ENCODE measurements at regions not wholly inside any gene's neighbourhood (a gene's known extent, or its start where the extent isn't known, plus 50 kb on each side); places are given as distances from the start of the nearest gene placed in this dataset.
"Not testable (repeated sequence)": the region's sequence is repeated elsewhere in the genome, so short reads cannot be mapped to it uniquely, and the experiment has no call there.

DNA sequence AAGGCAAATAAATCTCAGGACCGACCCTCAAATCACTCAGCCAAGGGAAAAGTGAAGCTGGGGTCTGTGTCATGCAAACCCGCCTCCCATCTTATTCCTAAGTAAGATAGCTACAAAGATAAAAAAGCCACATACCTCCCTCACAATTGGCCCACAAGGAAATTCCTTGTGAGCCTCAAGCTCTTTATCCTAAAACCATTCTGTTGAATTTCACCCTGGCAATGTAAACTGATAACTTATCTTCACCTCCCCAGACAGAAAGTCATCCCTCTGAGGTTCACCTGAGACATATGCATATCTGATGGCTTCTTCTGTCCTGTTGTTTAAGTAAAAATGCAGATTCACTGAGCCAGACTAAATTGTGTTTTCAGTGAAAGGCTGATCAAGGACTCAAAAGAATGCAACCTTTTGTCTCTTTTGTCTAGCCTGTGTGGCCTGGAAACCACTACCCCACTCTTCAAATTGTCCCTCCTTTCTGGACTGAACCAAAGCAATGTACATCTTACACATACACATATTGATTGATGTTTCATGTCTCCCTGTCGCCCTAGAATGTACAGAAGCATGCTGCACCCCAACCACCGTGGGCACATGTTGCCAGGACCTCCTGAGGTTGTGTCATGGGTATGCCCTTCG, 91.3 kb downstream of the MFAP3L start:
- no peak for DNase-seq (ENCODE audit: low spot score)

- DNase-seq (ENCODE audit: low spot score): no peak
Observed at GRCh38 chr4:169933531-169933930, 92.7 kb downstream of the MFAP3L start.

GRCh38 chr4:169931964-169932363, 94.2 kb downstream of the MFAP3L start:
- DNase-seq (ENCODE audit: low spot score): no peak

DNA sequence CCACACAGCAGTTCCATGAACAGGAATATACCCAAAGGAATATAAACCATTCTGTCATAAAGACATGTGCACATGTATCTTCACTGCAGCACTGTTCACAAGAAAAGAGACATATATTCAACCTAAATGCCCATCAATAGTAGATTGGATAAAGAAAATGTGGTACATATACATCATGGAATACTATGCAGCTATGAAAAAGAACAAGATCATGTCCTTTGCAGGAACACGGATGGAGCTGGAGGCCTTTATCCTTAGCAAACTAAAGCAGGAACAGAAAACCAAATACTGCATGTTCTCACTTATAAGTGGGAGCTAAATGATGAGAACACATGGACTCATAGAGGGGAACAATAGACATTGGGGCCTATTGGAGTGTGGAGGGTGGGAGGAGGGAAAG, 95.4 kb downstream of the MFAP3L start:
- not testable (repeated sequence) for DNase-seq (ENCODE audit: low spot score)

- DNase-seq (ENCODE audit: low spot score): no peak
Observed at GRCh38 chr4:169927280-169927679, 98.9 kb downstream of the MFAP3L start.

- no peak for DNase-seq (ENCODE audit: low spot score)
Observed at GRCh38 chr4:169925678-169926077, 100.5 kb downstream of the MFAP3L start.

DNA sequence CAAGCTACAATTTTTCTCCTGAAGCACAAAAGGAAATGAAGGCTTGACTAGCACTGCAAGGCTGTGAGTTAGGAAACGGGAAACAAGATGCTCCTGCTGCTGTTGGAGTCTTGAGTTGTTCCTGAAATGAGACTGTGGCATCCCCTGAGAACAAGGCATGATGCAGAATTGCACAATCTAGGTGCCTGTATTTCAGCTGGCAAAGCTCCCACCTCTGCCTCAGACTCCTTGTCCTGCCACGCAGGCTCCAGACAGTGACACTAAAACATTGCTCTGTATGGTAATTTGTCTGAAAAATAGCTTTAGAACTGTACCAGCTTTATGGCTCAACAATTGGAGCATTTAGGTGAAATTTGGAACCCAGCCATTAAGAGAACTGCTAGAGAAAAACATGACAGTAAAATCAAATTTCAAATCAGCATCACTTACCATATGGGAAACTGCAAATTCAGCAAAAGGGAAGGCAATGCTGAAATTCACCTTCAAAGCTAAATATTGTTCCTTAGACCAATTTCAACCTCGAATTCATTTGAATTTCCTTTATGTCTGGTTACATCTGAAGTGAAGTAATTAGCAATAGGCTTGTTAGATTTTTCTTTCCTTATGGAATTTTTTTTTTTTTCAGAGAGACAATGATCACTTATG, 103.4 kb downstream of the MFAP3L start:
- peak; percentile 36 for DNase-seq (ENCODE audit: low spot score)

DNA sequence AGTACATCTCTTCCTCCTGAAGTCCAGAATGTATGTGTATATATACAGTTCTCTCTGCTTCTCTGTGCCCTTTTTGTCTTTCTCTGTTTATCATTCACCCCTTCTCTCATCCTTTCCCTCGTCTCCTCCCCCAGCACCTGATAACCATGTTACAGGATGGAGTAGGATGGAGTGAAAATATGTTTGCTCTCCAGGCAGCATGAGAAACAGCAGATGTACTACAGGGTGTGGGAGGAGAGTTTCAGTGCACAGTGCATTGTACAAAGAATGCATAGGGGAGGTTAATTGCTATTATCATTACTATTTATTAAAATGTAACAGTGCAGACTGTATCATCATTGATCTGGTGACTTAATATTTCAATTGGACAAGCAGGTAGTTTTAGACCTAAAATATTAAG, 104.5 kb downstream of the MFAP3L start:
- DNase-seq (ENCODE audit: low spot score): peak; percentile 61

DNA sequence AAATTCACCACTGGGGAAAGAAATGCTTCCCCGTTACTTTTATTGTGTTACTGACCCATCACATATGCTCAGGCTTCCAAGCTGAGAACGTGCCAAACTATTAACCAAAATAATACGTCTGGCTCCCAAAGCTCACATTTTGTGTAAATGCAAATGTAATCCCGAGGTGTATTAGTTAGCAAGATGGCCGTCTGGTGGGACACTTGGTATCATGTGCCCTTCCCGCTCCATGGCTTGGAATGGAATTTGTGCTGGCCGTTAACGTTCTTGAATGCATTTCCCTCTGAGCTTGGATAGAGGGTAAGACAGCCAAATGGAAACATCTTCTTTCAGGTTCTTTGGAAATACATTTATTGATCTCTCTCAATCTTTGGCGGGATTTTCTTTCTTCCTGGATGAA, 105.0 kb downstream of the MFAP3L start:
- DNase-seq (ENCODE audit: low spot score): no peak

GRCh38 chr4:169919194-169920124, 106.7 kb downstream of the MFAP3L start:
- DNase-seq (ENCODE audit: low spot score): not testable (repeated sequence)

DNA sequence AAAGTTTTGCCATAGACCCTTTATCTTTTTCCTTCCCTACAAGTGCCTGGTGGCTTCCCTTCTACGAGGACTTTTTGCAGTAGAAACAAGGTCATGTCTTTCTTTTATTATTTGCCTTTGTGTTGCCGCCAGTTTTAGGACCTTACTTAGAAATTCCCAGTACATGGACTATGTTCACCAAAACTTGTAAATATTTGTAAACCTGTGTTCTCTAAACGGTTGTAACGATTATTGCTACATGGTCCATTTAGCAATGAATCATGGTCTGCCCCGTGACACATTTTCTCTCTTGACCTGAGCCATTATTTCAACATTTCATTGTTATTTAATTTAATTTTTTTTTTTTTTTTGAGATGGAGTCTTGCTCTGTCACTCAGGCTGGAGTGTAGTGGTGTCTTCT, 110.7 kb downstream of the MFAP3L start:
- DNase-seq (ENCODE audit: low spot score): no peak

DNA sequence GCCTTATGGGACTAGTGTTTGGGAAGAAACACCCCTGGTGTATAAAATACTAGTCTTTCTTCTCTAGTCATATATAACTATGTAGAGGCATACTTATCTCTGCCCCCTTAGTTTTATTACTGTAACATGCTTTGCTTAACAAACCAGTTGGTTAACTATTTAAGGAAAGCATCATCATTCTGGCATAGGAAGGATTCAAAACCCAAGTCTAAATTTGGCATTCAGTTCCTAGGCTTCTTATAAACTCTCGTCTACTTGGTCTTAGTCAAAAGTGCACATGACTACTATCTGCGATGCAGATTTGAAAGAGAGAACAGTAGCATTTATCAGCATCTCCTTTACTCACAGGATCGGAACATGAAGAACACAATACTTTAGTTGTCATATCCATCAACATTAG, 111.3 kb downstream of the MFAP3L start:
- no peak for DNase-seq (ENCODE audit: low spot score)

- DNase-seq (ENCODE audit: low spot score): no peak
Observed at GRCh38 chr4:169912996-169913395, 113.2 kb downstream of the MFAP3L start.

GRCh38 chr4:169909897-169910296, 116.3 kb downstream of the MFAP3L start:
- DNase-seq (ENCODE audit: low spot score): no peak

- no peak for DNase-seq (ENCODE audit: low spot score)
Observed at GRCh38 chr4:169909479-169909878, 116.7 kb downstream of the MFAP3L start.

GRCh38 chr4:169907705-169908104, 118.5 kb downstream of the MFAP3L start:
- DNase-seq (ENCODE audit: low spot score): no peak

DNA sequence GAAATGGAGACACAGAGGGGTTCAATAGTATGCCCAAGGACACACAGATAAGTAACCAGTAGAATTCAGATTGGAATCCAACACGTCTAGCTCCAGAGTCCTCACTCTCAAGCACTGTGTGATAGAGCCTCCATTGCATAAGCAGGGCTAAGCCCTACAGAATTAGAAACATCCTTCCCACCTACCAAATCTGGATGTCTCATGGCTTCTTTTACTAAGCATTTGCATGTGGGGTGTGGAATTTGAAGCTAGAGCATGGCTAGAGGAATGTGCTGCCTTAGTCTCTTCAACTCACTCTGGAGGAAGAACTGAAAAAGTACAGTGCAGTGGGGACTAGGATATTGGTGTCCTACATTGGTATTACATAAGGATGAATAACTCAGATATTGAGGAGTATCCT, 119.4 kb downstream of the MFAP3L start:
- no peak for DNase-seq (ENCODE audit: low spot score)

GRCh38 chr4:169906104-169906503, 120.1 kb downstream of the MFAP3L start:
- no peak for DNase-seq (ENCODE audit: low spot score)

DNA sequence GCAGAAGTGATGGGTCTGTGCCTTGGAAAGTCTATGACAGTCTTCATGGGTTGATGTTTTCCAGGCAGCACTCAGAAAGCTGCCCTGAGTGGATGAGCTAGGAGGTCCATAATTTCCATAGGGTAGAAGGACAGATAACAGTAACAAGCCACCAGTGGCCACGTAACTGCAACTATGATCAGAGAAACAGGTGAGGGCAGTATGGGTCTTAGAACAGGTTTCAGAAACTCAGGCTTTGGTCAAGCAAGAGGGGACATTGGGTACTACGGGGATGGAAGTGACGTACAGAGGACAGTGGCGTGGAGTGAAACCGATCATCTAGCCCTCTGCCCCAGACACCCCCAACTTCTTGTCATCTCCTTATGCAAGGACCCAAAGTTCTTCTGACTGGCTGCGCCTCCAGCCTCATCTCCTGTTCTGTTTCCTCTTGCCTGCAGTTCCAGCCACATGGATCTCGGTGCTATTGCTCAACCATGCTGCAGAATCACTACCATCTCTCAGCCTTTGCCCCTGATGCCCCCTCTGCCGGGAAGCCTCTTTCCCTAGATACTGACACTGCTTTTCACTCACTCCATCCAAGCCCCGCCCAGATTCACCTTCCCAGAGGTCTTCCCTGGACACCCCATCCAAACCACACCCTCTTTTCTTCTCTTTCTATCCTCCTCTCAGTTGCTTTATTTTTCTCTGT, 123.4 kb downstream of the MFAP3L start:
- DNase-seq (ENCODE audit: low spot score): peak; percentile 49

- DNase-seq (ENCODE audit: low spot score): no peak
Observed at GRCh38 chr4:169900241-169900845, 125.9 kb downstream of the MFAP3L start.

GRCh38 chr4:169899295-169899694, 126.9 kb downstream of the MFAP3L start:
- DNase-seq (ENCODE audit: low spot score): peak; percentile 31

DNA sequence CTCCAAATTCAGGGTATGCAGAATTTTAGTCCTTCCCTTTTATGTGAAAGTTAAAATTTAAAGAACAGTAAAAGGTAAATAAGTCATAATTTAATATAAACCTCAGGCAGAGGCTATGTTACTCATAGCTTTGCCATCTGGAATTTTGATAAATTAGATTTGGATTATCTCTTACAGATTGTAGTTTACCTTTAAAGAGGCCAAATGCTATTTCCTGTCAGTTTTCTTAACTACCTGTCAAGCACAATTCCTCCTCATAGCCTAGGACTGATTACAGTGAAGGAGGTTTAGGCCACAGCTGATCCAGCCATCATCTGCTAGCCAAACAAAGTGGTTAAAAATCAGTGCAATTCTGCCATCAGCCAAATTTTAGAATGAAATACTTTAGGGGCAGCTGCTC, 128.1 kb downstream of the MFAP3L start:
- no peak for DNase-seq (ENCODE audit: low spot score)

Data from Ammon's horn (tissue), 1 donor.